ENCODE measurements at regions not wholly inside any gene's neighbourhood (a gene's known extent, or its start where the extent isn't known, plus 50 kb on each side); places are given as distances from the start of the nearest gene placed in this dataset.

DNA sequence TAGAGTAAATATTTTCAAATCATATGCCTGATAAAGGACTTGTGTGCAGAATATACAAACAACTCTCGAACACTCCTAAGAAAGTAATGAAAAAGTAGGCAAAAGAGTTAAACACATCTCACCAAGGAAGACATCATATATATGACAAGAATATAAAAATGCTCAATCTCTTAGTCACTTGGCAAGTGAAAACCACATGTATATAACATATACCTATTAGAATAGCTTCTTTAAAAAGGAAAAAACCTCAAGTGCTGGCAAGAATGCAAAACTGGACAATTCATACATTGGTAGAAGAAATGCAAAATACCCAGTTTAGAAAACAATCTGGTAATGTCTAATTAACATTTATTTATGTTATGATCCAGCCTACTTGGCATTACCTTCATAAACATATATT, 146.6 kb upstream of the DGKB start:
- TF ChIP-seq ZNF121 (tag by site-specific recombination; IDR thresholded peaks at IDR 0.05): no peak
- no peak for TF ChIP-seq SALL2 (tag by site-specific recombination; IDR thresholded peaks at IDR 0.05; ENCODE audit: borderline replicate concordance)
- TF ChIP-seq, protein P1, sequence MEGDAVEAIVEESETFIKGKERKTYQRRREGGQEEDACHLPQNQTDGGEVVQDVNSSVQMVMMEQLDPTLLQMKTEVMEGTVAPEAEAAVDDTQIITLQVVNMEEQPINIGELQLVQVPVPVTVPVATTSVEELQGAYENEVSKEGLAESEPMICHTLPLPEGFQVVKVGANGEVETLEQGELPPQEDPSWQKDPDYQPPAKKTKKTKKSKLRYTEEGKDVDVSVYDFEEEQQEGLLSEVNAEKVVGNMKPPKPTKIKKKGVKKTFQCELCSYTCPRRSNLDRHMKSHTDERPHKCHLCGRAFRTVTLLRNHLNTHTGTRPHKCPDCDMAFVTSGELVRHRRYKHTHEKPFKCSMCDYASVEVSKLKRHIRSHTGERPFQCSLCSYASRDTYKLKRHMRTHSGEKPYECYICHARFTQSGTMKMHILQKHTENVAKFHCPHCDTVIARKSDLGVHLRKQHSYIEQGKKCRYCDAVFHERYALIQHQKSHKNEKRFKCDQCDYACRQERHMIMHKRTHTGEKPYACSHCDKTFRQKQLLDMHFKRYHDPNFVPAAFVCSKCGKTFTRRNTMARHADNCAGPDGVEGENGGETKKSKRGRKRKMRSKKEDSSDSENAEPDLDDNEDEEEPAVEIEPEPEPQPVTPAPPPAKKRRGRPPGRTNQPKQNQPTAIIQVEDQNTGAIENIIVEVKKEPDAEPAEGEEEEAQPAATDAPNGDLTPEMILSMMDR (tag by site-specific recombination; IDR thresholded peaks at IDR 0.05): no peak
- no peak for TF ChIP-seq ZNF433 (tag by site-specific recombination; IDR thresholded peaks at IDR 0.05; ENCODE audit: low read depth)
- TF ChIP-seq ZNF677 (tag by site-specific recombination; IDR thresholded peaks at IDR 0.05): no peak
- TF ChIP-seq, protein P2, sequence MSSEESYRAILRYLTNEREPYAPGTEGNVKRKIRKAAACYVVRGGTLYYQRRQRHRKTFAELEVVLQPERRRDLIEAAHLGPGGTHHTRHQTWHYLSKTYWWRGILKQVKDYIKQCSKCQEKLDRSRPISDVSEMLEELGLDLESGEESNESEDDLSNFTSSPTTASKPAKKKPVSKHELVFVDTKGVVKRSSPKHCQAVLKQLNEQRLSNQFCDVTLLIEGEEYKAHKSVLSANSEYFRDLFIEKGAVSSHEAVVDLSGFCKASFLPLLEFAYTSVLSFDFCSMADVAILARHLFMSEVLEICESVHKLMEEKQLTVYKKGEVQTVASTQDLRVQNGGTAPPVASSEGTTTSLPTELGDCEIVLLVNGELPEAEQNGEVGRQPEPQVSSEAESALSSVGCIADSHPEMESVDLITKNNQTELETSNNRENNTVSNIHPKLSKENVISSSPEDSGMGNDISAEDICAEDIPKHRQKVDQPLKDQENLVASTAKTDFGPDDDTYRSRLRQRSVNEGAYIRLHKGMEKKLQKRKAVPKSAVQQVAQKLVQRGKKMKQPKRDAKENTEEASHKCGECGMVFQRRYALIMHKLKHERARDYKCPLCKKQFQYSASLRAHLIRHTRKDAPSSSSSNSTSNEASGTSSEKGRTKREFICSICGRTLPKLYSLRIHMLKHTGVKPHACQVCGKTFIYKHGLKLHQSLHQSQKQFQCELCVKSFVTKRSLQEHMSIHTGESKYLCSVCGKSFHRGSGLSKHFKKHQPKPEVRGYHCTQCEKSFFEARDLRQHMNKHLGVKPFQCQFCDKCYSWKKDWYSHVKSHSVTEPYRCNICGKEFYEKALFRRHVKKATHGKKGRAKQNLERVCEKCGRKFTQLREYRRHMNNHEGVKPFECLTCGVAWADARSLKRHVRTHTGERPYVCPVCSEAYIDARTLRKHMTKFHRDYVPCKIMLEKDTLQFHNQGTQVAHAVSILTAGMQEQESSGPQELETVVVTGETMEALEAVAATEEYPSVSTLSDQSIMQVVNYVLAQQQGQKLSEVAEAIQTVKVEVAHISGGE (tag by site-specific recombination; conservative IDR thresholded peaks at IDR 0.05; ENCODE audit: low read depth): no peak
- no peak for TF ChIP-seq ZNF324 (tag by site-specific recombination; IDR thresholded peaks at IDR 0.05)
- TF ChIP-seq, protein P3, sequence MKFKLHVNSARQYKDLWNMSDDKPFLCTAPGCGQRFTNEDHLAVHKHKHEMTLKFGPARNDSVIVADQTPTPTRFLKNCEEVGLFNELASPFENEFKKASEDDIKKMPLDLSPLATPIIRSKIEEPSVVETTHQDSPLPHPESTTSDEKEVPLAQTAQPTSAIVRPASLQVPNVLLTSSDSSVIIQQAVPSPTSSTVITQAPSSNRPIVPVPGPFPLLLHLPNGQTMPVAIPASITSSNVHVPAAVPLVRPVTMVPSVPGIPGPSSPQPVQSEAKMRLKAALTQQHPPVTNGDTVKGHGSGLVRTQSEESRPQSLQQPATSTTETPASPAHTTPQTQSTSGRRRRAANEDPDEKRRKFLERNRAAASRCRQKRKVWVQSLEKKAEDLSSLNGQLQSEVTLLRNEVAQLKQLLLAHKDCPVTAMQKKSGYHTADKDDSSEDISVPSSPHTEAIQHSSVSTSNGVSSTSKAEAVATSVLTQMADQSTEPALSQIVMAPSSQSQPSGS (tag by site-specific recombination; IDR thresholded peaks at IDR 0.05; ENCODE audit: low read depth): no peak
- TF ChIP-seq ZNF785 (tag by site-specific recombination; IDR thresholded peaks at IDR 0.05): no peak
